Pancreas (tissue), 10 donors: ENCODE measurements at regions not wholly inside any gene's neighbourhood (a gene's known extent, or its start where the extent isn't known, plus 50 kb on each side); places are given as distances from the start of the nearest gene placed in this dataset.

Experiments
- ATAC-seq, 4 donors: fragments of 200-7000 bp; cut with Tn5 transposase; one replicate each; pipeline versions ENCODE4 v1.8.0 to v1.9.1; 2020; ENCODE audit warnings: mild to moderate bottlenecking in 4 of 4, moderate library complexity in 4 of 4
- DNase-seq, 6 donors: peaks; one replicate each; pipeline ENCODE4 v3.0.0-alpha.2; 2020
- FAIRE-seq: peaks from 2 replicates; lab custom pipeline; 2012; peaks lifted over from hg19 to GRCh38; lab: Jason Lieb, UNC
- H3K27ac ChIP-seq, 4 donors: fragments of 200-600 bp; sonication (generic); 1 replicate in 3 of 4; 2 replicates in 1 of 4; pipeline versions ENCODE4 v1.5.0 to v1.8.0; 2020
- H3K27me3 ChIP-seq, 4 donors: fragments of 200-600 bp; one replicate each; pipeline ENCODE4 v1.8.0; 2021
- H3K36me3 ChIP-seq, 3 donors: fragments of 200-600 bp; sonication (generic) in 1 of 3; one replicate each; pipeline versions ENCODE4 v1.5.0 to v1.8.0; 2020 to 2021
- H3K4me1 ChIP-seq, 3 donors: fragments of 200-600 bp; one replicate each; pipeline ENCODE4 v1.8.0; 2021
- H3K4me3 ChIP-seq, 4 donors: fragments of 200-600 bp; sonication (generic) in 2 of 4; one replicate each; pipeline versions ENCODE4 v1.5.0 to v1.8.0; 2020 to 2021
- H3K9me3 ChIP-seq, 4 donors: fragments of 200-600 bp; one replicate each; pipeline ENCODE4 v1.8.0; 2021
- CTCF ChIP-seq, 4 donors: fragments of 200-600 bp; sonication (generic) in 3 of 4; IDR thresholded peaks; one replicate each; pipeline versions ENCODE4 v1.5.0 to v1.8.0; 2021; ENCODE audit warnings: antibody characterized with exemption in 4 of 4
- WGBS, 2 donors: extraction: QIAGEN DNeasy Blood & Tissue Kit; methylation state at CpG; one replicate each; pipeline ENCODE4 v1.1.7; 2013; 5-methylcytosine and 5-hydroxymethylcytosine counted together
- intact Hi-C, 3 donors: fragments of 100-400 bp; cut with DNase I; formaldehyde crosslinking; loops; one replicate each; pipeline versions ENCODE4 v1.11.1 to v1.14.2; 2022
- donor health status: healthy with polysubstance abuse.
- donor health status: DM: no; HTN: no; CAD: no; lungs with moderate emphysema.
- donor health status: DM: no; HTN: no; CAD: no.
- donor health status: control.
- donor health status: control.
- donor health status: Bipolar disorder and iron deficiency.
- donor health status: DM: yes; HTN: yes; CAD: no.
- donor health status: DM: no; HTN: no; CAD: no.
- donor health status: DM: no; HTN: no; CAD: no.
- donor health status: DM: yes; HTN: yes; CAD: no.

GRCh38 chr3:3665961-3666640 lies 133.1 kb upstream of the LRRN1 start:
- H3K4me1 ChIP-seq: no peaks in the 10 kb centered on the region
- H3K9me3 ChIP-seq: no peaks in the 10 kb centered on the region
- no peaks in the 10 kb centered on the region for H3K36me3 ChIP-seq
- DNase-seq: no peak
- TF ChIP-seq CTCF (IDR thresholded peaks at IDR 0.05): no peak
- FAIRE-seq: no peak
- intact Hi-C loops: no loop called here
- 70 to 77% methylated on average over 13 of the region's 13 CpGs for WGBS, 2 donors
- H3K27me3 ChIP-seq: no peaks in the 10 kb centered on the region
- H3K4me3 ChIP-seq: no peak overlapping the region
- peak in 2 of 4 donors; percentile 21 to 41 for ATAC-seq
- no peak overlapping the region for H3K27ac ChIP-seq

GRCh38 chr3:3665546-3665945 lies 133.7 kb upstream of the LRRN1 start:
- intact Hi-C loops: no loop called here
- ATAC-seq (no peak), FAIRE-seq (no peak)

GRCh38 chr3:3664935-3665334 lies 134.3 kb upstream of the LRRN1 start:
- no peak for FAIRE-seq
- no peaks in the 10 kb centered on the region for H3K27me3 ChIP-seq
- WGBS, 2 donors: 65 to 81% methylated on average over 5 of the region's 5 CpGs
- H3K9me3 ChIP-seq: no peaks in the 10 kb centered on the region
- no peak for ATAC-seq
- TF ChIP-seq CTCF (IDR thresholded peaks at IDR 0.05): no peak
- no peaks in the 10 kb centered on the region for H3K4me1 ChIP-seq
- intact Hi-C loops: no loop called here
- no peaks in the 10 kb centered on the region for H3K36me3 ChIP-seq
- H3K27ac ChIP-seq: no peak overlapping the region
- H3K4me3 ChIP-seq: no peak overlapping the region
- no peak for DNase-seq

More at GRCh38 chr3:3665546-3665945, 133.7 kb upstream of the LRRN1 start:
- DNase-seq: no peak
- no peak overlapping the region for H3K27ac ChIP-seq
- no peak overlapping the region for H3K4me3 ChIP-seq
- WGBS, 2 donors: 66 to 69% methylated on average over 2 of the region's 2 CpGs
- no peaks in the 10 kb centered on the region for H3K9me3 ChIP-seq
- no peaks in the 10 kb centered on the region for H3K27me3 ChIP-seq
- no peaks in the 10 kb centered on the region for H3K36me3 ChIP-seq
- TF ChIP-seq CTCF (IDR thresholded peaks at IDR 0.05): no peak
- no peaks in the 10 kb centered on the region for H3K4me1 ChIP-seq

- Histone ChIP-seq H3K27me3 (no peaks in the 10 kb centered on the region), H3K9me3 (no peaks in the 10 kb centered on the region), H3K4me1 (no peaks in the 10 kb centered on the region), H3K27ac (no peak overlapping the region), H3K36me3 (no peaks in the 10 kb centered on the region), H3K4me3 (no peak overlapping the region)
- TF ChIP-seq CTCF (IDR thresholded peaks at IDR 0.05): no peak
- ATAC-seq (no peak), DNase-seq (no peak), FAIRE-seq (no peak)
- intact Hi-C loops: no loop called here
- 61 to 72% methylated on average over 4 of the region's 4 CpGs for WGBS, 2 donors
These were observed 136.6 kb upstream of the LRRN1 start for GRCh38 chr3:3662610-3663009.

GRCh38 chr3:3654916-3655315 lies 144.3 kb upstream of the LRRN1 start:
- 77 to 92% methylated on average over 2 of the region's 2 CpGs for WGBS, 2 donors
- intact Hi-C loops: no loop called here
- TF ChIP-seq CTCF (IDR thresholded peaks at IDR 0.05): no peak
- FAIRE-seq (no peak), DNase-seq (no peak), ATAC-seq (no peak)
- Histone ChIP-seq H3K4me1 (no peaks in the 10 kb centered on the region), H3K36me3 (no peaks in the 10 kb centered on the region), H3K27me3 (no peaks in the 10 kb centered on the region), H3K9me3 (no peaks in the 10 kb centered on the region), H3K4me3 (no peak overlapping the region), H3K27ac (no peak overlapping the region)
